RPMI8226 (cell line): ENCODE measurements at regions not wholly inside any gene's neighbourhood (a gene's known extent, or its start where the extent isn't known, plus 50 kb on each side); places are given as distances from the start of the nearest gene placed in this dataset.

ENCODE experiments used
- DNase-seq: peaks from one replicate; pipeline ENCODE4 v3.0.0-alpha.2; 2015

- DNase-seq: no peak
These were observed 60.5 kb upstream of the TAB3 start for GRCh38 chrX:30949554-30949953.

- DNase-seq: no peak
These were observed 59.6 kb upstream of the TAB3 start for GRCh38 chrX:30948626-30949025.

- DNase-seq: no peak
These were observed 59.0 kb upstream of the TAB3 start for GRCh38 chrX:30948051-30948450.

GRCh38 chrX:30943984-30944383 is 54.9 kb upstream of the TAB3 start:
- no peak for DNase-seq

- DNase-seq: no peak
These were observed 52.8 kb upstream of the TAB3 start for GRCh38 chrX:30941898-30942297.

- DNase-seq: no peak
These were observed 50.9 kb upstream of the TAB3 start for GRCh38 chrX:30939928-30940327.
